B cell (primary cell): ENCODE measurements at regions not wholly inside any gene's neighbourhood (a gene's known extent, or its start where the extent isn't known, plus 50 kb on each side); places are given as distances from the start of the nearest gene placed in this dataset.

Experiments
- CTCF ChIP-seq: fragments of 200-600 bp; IDR thresholded peaks from one replicate; pipeline ENCODE4 v1.8.0; 2022; ENCODE audit warnings: antibody characterized with exemption, mild to moderate bottlenecking
- EZH2 ChIP-seq: IDR thresholded peaks from 2 replicates; pipeline ENCODE4 v1.6.1; 2012; ENCODE audit warnings: borderline replicate concordance, low read depth, mild to moderate bottlenecking, moderate library complexity, low read length; ENCODE audit not compliant: insufficient read depth, poor library complexity, severe bottlenecking

- TF ChIP-seq CTCF (no peak), EZH2 (no peak)
Measured at GRCh38 chr3:102595057-102595456, 160.2 kb downstream of the ZPLD1 start.
